ENCODE measurements at regions not wholly inside any gene's neighbourhood (a gene's known extent, or its start where the extent isn't known, plus 50 kb on each side); places are given as distances from the start of the nearest gene placed in this dataset.

DNA sequence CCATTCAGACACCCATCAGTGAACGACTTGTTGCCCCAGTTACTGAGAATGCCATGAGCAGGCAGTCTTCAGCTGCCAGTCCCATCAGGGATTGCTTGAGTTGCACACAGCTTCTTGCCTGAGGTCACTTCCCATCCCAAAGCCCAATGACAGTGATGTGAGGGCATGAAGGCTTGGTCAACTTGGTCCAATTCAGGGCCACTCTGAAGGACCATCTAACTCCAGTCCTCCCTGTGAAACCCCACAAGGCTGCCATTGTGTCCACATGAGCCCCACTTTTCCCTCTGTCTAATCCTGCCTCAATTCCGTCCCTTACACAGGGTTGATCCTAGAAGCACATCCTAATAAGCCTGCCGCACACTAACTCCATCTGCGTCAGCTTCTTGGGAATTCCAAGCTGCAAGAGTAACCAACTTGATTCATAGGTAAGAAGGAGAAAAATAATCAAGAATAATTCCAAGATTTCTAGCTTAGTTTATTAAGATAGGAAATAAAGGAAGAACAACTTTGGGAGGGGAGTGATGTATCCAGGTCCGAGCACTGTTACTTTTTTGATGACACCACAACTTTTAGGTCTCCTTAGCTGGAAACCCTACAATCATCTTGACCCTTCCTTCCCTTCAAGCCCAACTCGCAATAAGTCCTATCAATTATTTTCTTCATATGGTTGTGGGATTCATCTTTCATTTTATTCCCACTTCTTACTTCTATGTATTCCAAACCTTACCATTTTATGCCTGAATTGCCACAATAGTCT lies 110.9 kb downstream of the LRRC30 start:
- TF ChIP-seq, protein P1, sequence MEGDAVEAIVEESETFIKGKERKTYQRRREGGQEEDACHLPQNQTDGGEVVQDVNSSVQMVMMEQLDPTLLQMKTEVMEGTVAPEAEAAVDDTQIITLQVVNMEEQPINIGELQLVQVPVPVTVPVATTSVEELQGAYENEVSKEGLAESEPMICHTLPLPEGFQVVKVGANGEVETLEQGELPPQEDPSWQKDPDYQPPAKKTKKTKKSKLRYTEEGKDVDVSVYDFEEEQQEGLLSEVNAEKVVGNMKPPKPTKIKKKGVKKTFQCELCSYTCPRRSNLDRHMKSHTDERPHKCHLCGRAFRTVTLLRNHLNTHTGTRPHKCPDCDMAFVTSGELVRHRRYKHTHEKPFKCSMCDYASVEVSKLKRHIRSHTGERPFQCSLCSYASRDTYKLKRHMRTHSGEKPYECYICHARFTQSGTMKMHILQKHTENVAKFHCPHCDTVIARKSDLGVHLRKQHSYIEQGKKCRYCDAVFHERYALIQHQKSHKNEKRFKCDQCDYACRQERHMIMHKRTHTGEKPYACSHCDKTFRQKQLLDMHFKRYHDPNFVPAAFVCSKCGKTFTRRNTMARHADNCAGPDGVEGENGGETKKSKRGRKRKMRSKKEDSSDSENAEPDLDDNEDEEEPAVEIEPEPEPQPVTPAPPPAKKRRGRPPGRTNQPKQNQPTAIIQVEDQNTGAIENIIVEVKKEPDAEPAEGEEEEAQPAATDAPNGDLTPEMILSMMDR (IDR thresholded peaks at IDR 0.05), result no peak
- TF ChIP-seq POLR2A (IDR thresholded peaks at IDR 0.05), result no peak

Data from Peyer's patch (tissue), 4 donors.